ENCODE measurements at regions not wholly inside any gene's neighbourhood (a gene's known extent, or its start where the extent isn't known, plus 50 kb on each side); places are given as distances from the start of the nearest gene placed in this dataset.

GRCh38 chr6:102417368-102417998 is 1024.0 kb downstream of the GRIK2 start:
- no peak for TF ChIP-seq EP300 (IDR thresholded peaks at IDR 0.05; ENCODE audit: borderline replicate concordance)
- TF ChIP-seq EGR1 (IDR thresholded peaks at IDR 0.05): no peak
- TF ChIP-seq YY1 (IDR thresholded peaks at IDR 0.05; ENCODE audit: low read depth): no peak
- no peak for TF ChIP-seq MAX (IDR thresholded peaks at IDR 0.05)
- TF ChIP-seq REST (IDR thresholded peaks at IDR 0.05; ENCODE audit: low read depth): no peak
- no peak for TF ChIP-seq RAD21 (IDR thresholded peaks at IDR 0.05; ENCODE audit: low read depth)
- no peak for TF ChIP-seq TCF12 (IDR thresholded peaks at IDR 0.05; ENCODE audit: low read depth)

All from Ishikawa (cell line).